MM.1S (cell line): ENCODE measurements at regions not wholly inside any gene's neighbourhood (a gene's known extent, or its start where the extent isn't known, plus 50 kb on each side); places are given as distances from the start of the nearest gene placed in this dataset.

Experiments used
- DNase-seq: peaks from one replicate; pipeline ENCODE4 v3.0.0-alpha.2; 2015
- H2AFZ ChIP-seq: fragments of 300-600 bp; sonication (generic); 2 replicates; pipeline ENCODE4 v1.6.0; 2016; ENCODE audit warnings: antibody characterized with exemption, low read length
- H3F3A ChIP-seq: fragments of 300-600 bp; sonication (generic); 2 replicates; pipeline ENCODE4 v1.6.1; 2016; ENCODE audit warnings: mild to moderate bottlenecking, antibody characterized with exemption, low read length, moderate library complexity, mixed read lengths; ENCODE audit not compliant: insufficient read depth
- H3K27ac ChIP-seq: fragments of 300-600 bp; sonication (generic); 2 replicates; pipeline ENCODE4 v1.5.1; 2016; ENCODE audit warnings: mild to moderate bottlenecking, low read length
- H3K27me3 ChIP-seq: fragments of 300-600 bp; sonication (generic); replicated peaks from 2 replicates; pipeline ENCODE4 v1.6.0; 2016; ENCODE audit warnings: low read length; ENCODE audit not compliant: insufficient read depth
- H3K36me3 ChIP-seq: fragments of 300-600 bp; sonication (generic); replicated peaks from 2 replicates; pipeline ENCODE4 v1.6.1; 2016; ENCODE audit warnings: mild to moderate bottlenecking, low read length, mixed read lengths; ENCODE audit not compliant: insufficient read depth
- H3K4me1 ChIP-seq: fragments of 300-600 bp; sonication (generic); 2 replicates; pipeline ENCODE4 v1.6.1; 2016; ENCODE audit warnings: low read length, mixed read lengths
- H3K4me2 ChIP-seq: fragments of 300-600 bp; sonication (generic); 2 replicates; pipeline ENCODE4 v1.6.0; 2016; ENCODE audit warnings: low read depth, low read length
- H3K4me3 ChIP-seq: fragments of 300-600 bp; sonication (generic); 2 replicates; pipeline ENCODE4 v1.5.1; 2016; ENCODE audit warnings: low read length, mixed read lengths
- H3K79me2 ChIP-seq: fragments of 300-600 bp; sonication (generic); 2 replicates; pipeline ENCODE4 v1.6.1; 2016; ENCODE audit warnings: mixed run types, low read length, mixed read lengths
- H3K9ac ChIP-seq: fragments of 300-600 bp; sonication (generic); 2 replicates; pipeline ENCODE4 v1.6.1; 2016; ENCODE audit warnings: low read length, mixed read lengths
- H3K9me2 ChIP-seq: fragments of 300-600 bp; sonication (generic); replicated peaks from 2 replicates; pipeline ENCODE4 v1.6.1; 2016; ENCODE audit warnings: mild to moderate bottlenecking, low read length, mixed read lengths; ENCODE audit not compliant: insufficient read depth
- H3K9me3 ChIP-seq: fragments of 300-600 bp; sonication (generic); replicated peaks from 2 replicates; pipeline ENCODE4 v1.6.1; 2016; ENCODE audit warnings: mild to moderate bottlenecking, low read length, mixed read lengths; ENCODE audit not compliant: insufficient read depth
- H4K20me1 ChIP-seq: fragments of 300-600 bp; sonication (generic); 2 replicates; pipeline ENCODE4 v1.6.1; 2016; ENCODE audit warnings: mild to moderate bottlenecking, low read length, moderate library complexity, mixed read lengths; ENCODE audit not compliant: insufficient read depth
- EZH2 ChIP-seq: fragments of 300-600 bp; sonication (generic); optimal IDR thresholded peaks from 2 replicates; pipeline ENCODE3; 2017; ENCODE audit warnings: low read depth, mild to moderate bottlenecking, antibody characterized with exemption, low read length, mixed read lengths
- EZH2phosphoT487 ChIP-seq: fragments of 300-600 bp; sonication (generic); IDR thresholded peaks from 2 replicates; pipeline ENCODE4 v1.6.1; 2018; ENCODE audit warnings: antibody characterized with exemption, low read length
- TF ChIP-seq, protein P1 (sequence below): fragments of 300-600 bp; sonication (generic); IDR thresholded peaks from 2 replicates; pipeline ENCODE4 v1.5.1; 2016; ENCODE audit warnings: antibody characterized with exemption, low read length, mixed read lengths

DNA sequence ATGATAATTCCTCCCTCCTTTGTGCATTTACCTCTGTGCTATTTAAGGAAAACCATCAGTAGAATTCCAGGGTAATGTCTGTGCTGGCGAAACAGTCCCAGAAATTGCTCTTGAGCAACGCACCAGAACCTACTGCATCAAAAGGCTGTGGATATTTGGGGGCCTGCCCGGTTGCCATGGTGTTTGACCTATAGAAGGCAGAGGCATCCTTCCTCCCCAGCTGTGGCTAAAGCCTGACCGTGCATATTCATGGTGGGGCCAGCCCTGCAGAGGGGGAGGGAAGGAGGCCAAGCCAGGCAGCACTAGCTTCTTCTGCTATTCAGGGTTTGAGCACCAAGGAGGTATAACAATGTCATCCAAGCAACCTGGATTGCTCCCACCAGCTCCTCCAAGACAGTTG lies 215.0 kb upstream of the E2F8 start:
- Histone ChIP-seq H3K4me2 (no peak overlapping the region), H3K4me3 (no peak overlapping the region), H3K27me3 (no peaks in the 10 kb centered on the region), H3K9me3 (no peaks in the 10 kb centered on the region), H3K4me1 (0 out of 2 replicates have a peak, but pooled peaks cover 6% of the 10 kb centered on the region), H3F3A (no peaks in the 10 kb centered on the region), H3K27ac (no peak overlapping the region), H4K20me1 (no peaks in the 10 kb centered on the region), H3K9me2 (no peaks in the 10 kb centered on the region), H3K79me2 (peaks cover 25% of the 10 kb centered on the region), H2AFZ (no peak overlapping the region), H3K9ac (no peak overlapping the region), H3K36me3 (no peaks in the 10 kb centered on the region)
- TF ChIP-seq, protein P1, sequence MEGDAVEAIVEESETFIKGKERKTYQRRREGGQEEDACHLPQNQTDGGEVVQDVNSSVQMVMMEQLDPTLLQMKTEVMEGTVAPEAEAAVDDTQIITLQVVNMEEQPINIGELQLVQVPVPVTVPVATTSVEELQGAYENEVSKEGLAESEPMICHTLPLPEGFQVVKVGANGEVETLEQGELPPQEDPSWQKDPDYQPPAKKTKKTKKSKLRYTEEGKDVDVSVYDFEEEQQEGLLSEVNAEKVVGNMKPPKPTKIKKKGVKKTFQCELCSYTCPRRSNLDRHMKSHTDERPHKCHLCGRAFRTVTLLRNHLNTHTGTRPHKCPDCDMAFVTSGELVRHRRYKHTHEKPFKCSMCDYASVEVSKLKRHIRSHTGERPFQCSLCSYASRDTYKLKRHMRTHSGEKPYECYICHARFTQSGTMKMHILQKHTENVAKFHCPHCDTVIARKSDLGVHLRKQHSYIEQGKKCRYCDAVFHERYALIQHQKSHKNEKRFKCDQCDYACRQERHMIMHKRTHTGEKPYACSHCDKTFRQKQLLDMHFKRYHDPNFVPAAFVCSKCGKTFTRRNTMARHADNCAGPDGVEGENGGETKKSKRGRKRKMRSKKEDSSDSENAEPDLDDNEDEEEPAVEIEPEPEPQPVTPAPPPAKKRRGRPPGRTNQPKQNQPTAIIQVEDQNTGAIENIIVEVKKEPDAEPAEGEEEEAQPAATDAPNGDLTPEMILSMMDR, result no peak
- TF ChIP-seq EZH2phosphoT487 (no peak), EZH2 (no peak)
- no peak for DNase-seq

DNA sequence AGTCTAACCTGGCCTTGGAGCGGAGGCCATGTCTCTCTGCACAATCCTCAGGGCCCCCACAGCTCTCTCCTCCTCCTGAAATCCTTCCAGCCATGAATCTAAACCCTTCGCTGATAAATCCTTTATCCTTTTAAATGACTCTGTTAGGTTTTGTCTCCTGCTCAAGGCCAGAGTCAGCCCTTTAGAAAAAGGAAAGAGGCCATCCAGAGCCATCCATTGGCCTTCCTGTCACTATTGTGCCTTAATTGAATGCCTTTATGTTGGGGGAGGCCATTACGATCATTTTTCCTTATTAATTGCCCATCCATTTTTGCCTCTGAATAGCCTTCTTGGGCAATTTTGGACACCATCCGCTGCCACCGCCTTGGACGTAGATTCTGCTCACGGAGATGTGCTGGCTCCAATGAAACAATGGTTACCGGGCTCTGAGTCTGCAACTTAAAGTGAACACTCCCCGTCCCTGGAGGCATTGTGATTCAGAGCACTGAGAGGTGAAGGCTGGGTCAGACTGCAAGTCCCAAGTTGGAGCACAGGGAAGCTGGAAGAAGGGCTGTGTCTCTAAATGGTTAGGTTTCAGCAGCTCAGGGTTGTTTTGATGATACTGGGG lies 213.0 kb upstream of the E2F8 start:
- Histone ChIP-seq H3K9ac (no peak overlapping the region), H3K27me3 (no peaks in the 10 kb centered on the region), H2AFZ (no peak overlapping the region), H3K4me1 (peaks cover 17% of the 10 kb centered on the region), H3K27ac (no peak overlapping the region), H3K4me2 (no peak overlapping the region), H3F3A (no peaks in the 10 kb centered on the region), H3K79me2 (peaks cover 30% of the 10 kb centered on the region), H4K20me1 (no peaks in the 10 kb centered on the region), H3K9me3 (no peaks in the 10 kb centered on the region), H3K4me3 (no peak overlapping the region), H3K9me2 (no peaks in the 10 kb centered on the region), H3K36me3 (no peaks in the 10 kb centered on the region)
- TF ChIP-seq EZH2phosphoT487 (no peak), EZH2 (no peak)
- TF ChIP-seq, protein P1, result no peak
- no peak for DNase-seq

DNA sequence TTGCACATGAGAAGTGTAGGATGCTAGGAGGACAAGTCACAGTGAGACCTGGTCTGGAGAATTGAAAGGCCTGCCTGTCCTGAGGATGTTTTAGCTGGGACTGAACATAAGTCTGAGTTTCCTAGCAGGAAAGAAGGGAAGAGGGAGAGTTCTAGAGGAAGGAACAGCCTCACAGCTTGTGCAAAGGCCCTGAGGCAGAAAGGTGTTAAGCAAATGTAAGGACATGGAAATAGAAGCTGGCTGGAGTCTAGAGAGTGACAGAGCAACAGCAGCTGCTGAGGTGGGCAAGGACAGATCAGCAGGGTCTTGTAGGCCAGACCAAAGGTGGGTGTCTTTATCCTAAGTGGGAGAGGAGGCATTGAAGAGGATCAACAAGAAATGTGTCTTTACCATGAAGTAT lies 210.9 kb upstream of the E2F8 start:
- no peak overlapping the region for H3K4me3 ChIP-seq
- H3K27ac ChIP-seq, result no peak overlapping the region
- no peak overlapping the region for H3K4me2 ChIP-seq
- H3K27me3 ChIP-seq, result no peaks in the 10 kb centered on the region
- DNase-seq, result no peak
- TF ChIP-seq EZH2phosphoT487 (no peak), EZH2 (no peak)
- TF ChIP-seq, protein P1, result no peak
- no peaks in the 10 kb centered on the region for H3K36me3 ChIP-seq
- H3K9me2 ChIP-seq, result no peaks in the 10 kb centered on the region
- H3F3A ChIP-seq, result no peaks in the 10 kb centered on the region
- no peaks in the 10 kb centered on the region for H4K20me1 ChIP-seq
- peaks cover 17% of the 10 kb centered on the region for H3K4me1 ChIP-seq
- H3K79me2 ChIP-seq, result peaks cover 48% of the 10 kb centered on the region
- H3K9me3 ChIP-seq, result no peaks in the 10 kb centered on the region
- H3K9ac ChIP-seq, result no peak overlapping the region
- H2AFZ ChIP-seq, result no peak overlapping the region
